ENCODE measurements at regions not wholly inside any gene's neighbourhood (a gene's known extent, or its start where the extent isn't known, plus 50 kb on each side); places are given as distances from the start of the nearest gene placed in this dataset.

DNA sequence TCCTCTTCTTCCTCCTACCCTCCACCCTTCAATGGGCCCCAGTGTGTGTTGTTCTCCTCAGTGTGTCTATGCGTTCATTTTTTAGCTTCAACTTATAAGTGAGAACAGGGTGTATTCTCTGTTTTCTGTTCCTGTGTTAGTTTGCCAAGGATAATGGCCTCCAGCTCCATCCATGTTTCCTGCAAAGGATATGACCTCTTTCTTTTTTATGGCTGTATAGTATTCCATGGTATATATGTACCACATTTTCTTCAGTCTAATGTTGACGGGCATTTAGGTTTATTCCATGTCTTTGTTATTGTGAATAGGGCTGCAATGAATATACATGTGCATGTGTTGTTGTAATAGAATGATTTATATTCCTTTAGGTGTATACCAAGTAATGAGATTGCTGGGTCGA, 634.9 kb upstream of the SEMA6A start:
- no peak for DNase-seq (ENCODE audit: low spot score)

DNA sequence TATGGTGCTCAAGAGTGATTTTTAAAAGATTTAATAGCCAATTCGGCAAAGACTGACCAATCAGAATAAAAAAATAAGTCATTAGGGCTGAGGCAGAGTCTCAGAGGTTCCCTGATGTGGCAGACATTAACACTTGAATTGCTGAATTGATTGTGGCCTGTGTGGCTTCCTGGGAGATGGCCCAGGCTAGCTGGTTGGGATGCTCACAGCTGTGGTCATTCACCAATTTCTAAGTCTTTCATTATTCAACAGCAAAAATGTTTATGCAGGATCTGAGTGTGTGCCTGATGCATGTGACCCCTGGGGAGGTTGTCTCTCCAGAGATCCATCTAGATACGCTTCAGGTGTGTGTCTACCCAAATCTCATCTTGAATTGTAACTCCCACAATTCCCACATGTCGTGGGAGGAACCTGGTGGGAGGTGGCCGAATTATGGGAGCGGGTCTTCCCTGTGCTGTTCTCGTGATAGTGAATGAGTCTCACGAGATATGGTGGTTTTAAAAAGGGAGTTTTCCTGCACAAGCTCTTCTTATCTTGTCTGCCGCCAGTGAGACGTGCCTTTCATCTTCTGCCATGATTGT, 632.6 kb upstream of the SEMA6A start:
- no peak for DNase-seq (ENCODE audit: low spot score)

DNA sequence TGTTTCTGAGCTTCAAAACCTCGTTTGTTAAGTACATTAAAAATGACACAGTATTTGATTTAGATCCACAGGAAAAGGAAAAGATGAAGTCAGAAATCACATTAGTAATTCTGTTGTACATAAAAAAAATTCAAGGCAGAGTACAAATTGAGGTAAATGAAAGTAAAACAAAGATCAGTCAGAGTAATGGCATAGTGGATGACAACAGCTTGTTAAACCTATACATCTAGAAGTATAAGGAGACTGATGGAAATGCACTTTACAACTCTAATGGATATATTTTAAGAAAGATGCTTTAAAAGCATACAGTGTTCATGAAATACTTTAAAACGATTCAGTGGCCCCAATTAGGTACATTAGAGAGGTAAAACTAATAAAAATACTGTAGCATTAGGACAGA, 631.3 kb upstream of the SEMA6A start:
- no peak for DNase-seq (ENCODE audit: low spot score)

- DNase-seq (ENCODE audit: low spot score) = no peak
These were observed 630.6 kb upstream of the SEMA6A start for GRCh38 chr5:117204926-117205869.

DNA sequence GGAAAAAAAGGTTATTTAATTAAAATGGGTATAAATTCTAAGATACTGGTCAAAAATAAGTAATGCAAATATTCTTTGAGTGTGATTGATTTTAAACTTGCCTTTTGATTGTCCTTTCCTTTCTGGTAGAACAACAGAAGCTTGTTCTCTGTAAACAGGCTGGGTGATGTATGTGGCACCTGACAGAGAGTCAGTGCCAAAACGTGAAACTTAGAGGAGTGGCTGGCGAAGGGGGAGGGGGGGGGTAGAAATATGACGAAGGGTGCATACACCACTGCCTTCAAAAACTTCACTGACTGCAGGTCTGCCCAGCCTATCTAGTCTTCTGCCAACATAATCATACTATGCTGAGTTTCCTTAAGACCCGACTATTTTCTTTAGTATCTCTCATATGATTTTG, 629.8 kb upstream of the SEMA6A start:
- no peak for DNase-seq (ENCODE audit: low spot score)

DNA sequence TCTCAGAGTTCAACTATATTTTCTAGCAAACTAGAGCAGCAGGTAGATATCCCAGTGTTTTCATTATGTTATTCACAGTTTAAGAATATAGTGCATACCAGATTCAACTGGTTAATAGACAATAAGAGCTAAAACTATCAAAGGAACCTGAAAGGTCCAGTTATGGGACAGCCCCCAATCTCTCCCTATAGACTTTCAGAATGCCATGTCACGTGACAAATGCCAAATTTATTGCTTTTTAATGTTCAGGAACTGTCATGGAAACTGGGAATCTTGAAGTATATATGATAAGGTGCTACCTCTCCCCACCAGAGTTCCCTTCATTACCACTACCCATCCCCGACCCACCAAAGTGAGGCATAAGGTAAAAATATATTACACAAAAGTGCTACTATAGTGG, 629.0 kb upstream of the SEMA6A start:
- DNase-seq (ENCODE audit: low spot score) = no peak

GRCh38 chr5:117201001-117201400, 626.4 kb upstream of the SEMA6A start:
- no peak for DNase-seq (ENCODE audit: low spot score)

- DNase-seq (ENCODE audit: low spot score) = no peak
These were observed 620.5 kb upstream of the SEMA6A start for GRCh38 chr5:117195076-117195475.

GRCh38 chr5:117191251-117191650, 616.6 kb upstream of the SEMA6A start:
- DNase-seq (ENCODE audit: low spot score) = no peak

DNA sequence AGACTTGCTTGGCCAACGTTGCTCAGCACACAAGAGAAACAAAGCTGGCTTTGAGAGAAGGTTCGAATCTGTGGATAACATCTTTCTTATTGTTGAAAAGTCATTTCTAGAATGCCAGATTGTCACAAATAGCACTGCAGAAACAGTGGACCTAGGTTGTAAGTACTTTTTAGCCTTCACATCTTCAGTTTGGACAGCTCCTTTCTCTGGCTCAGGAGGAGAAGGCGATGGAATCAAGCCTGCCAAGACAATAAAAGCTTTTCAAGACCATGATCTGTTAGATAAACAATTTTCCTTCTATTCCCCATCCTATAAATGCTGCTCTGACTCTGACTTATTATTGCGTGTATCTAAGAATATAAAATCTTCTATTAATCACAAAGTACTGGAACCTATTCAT, 615.2 kb upstream of the SEMA6A start:
- no peak for DNase-seq (ENCODE audit: low spot score)

DNA sequence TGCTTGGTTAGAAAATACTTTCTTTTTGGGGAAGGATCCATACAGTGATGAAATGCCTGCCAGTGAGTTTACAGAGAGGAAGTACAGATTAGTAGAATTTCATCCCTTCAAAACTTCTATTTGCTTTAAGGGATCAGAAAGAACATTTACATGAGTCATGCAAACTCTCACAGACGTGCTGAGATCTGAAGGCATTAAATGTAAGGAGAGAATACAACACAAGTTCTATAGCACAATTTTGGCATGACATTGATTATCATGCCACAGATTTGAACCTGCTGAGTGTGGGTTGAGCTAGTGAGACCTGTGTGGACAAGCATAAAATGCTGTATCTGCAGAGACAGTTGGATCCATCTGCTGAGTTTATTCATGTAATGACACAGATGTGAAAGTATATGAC, 613.6 kb upstream of the SEMA6A start:
- no peak for DNase-seq (ENCODE audit: low spot score)

DNA sequence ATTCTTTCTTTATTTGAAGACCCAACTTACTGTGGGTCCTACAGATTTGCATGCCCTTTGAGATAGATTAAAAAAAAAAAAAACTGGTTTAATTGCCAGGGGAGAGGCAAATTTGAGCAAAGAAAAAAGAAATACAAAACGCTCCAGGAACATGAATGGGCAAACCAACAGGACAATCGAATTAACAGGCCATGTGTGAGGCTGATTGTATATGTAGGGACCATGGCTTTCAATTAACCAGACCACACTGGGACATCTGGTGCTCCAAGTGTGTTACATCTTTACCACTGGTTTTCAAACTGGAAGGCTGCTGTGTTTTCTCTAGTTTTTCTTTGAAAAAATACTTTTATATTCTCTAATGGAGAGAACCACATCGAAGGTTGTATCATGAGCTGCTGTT, 612.1 kb upstream of the SEMA6A start:
- DNase-seq (ENCODE audit: low spot score) = no peak

- no peak for DNase-seq (ENCODE audit: low spot score)
These were observed 608.7 kb upstream of the SEMA6A start for GRCh38 chr5:117183326-117183725.

GRCh38 chr5:117182104-117182503, 607.5 kb upstream of the SEMA6A start:
- DNase-seq (ENCODE audit: low spot score) = no peak

GRCh38 chr5:117177302-117177701, 602.7 kb upstream of the SEMA6A start:
- DNase-seq (ENCODE audit: low spot score) = no peak

- no peak for DNase-seq (ENCODE audit: low spot score)
These were observed 590.4 kb upstream of the SEMA6A start for GRCh38 chr5:117165068-117165467.

DNA sequence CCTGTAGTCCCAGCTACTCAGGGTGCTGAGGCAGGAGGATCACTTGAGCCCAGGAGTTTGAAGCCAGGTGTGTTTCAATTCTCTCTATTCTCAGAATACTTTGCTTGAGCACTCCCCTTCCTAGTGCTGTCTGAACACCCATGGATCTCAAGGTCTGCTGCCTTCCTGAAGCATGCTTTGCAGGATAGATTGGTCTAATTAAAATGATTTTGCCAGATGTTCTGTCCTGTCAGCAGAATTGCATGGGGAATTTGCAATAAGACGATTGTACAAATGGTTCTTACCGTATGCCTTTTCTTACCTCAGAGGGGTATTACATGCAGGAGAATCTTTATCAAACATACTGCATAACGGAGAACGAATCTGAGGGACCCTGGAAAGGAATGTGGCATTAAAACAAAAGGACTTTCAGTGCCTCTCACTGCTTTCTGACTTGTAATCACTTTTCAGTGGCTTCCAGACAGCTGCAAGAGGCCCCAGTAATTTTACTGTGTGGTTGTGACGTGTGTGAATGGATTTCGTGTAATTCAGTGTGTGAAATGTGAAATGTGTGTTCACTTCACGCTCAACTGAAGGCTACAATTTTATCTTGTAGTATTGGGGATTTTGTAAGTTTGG, 587.2 kb upstream of the SEMA6A start:
- DNase-seq (ENCODE audit: low spot score) = no peak

DNA sequence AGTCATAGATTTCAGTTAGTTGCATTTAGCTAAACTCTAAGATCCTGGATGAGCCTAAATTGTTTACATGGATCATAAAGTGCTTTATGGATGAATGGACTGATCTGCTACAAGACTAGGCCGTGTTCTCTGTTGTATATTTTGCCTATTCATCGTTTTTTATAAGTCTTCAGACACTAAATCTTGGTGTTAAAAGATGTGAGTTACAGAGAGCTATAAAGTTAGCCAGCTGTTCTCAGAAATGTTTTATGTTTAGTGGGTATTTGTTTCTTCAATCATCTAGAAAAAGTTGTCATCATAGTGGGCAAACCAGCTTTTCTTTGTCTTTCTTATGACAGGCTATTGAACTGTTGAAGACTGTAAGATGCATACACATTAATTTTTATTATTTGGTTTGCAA, 585.8 kb upstream of the SEMA6A start:
- no peak for DNase-seq (ENCODE audit: low spot score)

DNA sequence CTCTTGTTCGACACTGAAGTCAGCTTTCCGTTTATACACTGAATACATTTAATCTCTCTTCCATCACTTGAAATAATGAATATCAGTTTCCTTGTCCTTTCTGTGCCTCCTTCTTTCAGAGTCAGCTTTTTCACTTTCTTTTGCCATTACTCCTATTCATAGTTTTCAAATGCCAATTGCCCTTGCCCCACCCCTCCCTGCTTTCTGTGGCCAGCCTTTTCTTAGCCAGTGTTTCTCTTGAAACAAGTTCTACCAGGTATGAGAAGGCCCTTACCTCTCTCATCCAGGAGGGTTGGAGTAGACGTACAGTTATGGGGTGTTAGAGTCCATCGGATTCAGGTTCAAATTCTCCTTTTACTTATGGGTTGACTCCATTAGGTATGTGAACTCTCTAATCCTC, 574.7 kb upstream of the SEMA6A start:
- DNase-seq (ENCODE audit: low spot score) = no peak

DNA sequence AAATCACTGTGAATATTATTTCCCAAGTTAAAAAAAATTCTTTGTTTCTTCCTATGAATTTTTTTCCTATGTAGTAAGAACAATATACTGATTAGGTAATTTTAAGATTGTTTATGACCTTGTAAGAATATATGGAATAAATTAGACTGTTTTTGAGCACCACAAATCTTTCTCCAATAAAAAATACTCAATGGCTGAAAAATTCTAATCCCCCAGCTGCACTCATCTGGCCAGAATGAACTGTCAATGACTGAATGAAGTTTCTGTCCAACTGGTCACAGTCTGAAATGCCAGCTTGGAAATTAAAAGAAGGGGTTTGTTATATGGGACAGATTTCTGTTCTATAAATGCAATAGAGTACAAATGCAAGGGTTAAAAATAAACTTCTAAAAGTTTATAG, 569.5 kb upstream of the SEMA6A start:
- no peak for DNase-seq (ENCODE audit: low spot score)

GRCh38 chr5:117143406-117143805, 568.8 kb upstream of the SEMA6A start:
- no peak for DNase-seq (ENCODE audit: low spot score)

DNA sequence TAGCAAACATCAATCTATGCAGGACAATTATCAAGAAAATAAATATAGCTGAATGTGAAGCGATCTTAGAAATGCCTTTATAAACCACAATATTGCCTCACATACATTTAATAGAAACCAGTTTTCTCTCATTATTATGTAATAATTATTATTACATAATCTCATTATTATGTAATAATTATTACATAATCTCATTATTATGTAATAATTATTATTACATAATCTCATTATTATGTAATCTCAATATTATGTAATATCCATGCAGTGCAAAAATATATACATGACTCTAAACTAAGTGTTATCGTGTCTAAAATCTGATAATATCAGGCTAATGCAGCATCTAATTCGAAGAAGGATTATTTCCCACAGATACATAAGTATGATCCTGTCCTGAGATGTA, 563.9 kb upstream of the SEMA6A start:
- no peak for DNase-seq (ENCODE audit: low spot score)

DNA sequence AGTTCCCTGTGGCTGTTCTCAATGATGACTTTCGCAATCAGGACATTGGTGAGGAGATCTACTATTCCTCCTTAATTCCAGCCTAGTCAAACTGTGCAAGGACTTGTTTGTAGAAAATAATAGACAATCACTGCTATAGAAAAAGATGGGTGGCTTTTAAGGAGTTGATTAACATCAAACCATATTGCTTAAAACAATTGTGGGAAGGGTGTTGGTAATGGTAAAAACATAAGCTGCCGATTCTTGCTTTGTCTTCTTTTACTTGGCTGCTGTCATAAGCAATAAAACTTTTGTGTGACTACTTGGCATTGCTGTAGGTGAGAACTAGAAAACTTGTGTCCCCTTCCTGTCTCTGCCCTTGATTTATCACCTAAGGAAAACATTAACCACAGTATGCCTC, 561.2 kb upstream of the SEMA6A start:
- no peak for DNase-seq (ENCODE audit: low spot score)
